HFFc6 (cell line): ENCODE measurements at regions not wholly inside any gene's neighbourhood (a gene's known extent, or its start where the extent isn't known, plus 50 kb on each side); places are given as distances from the start of the nearest gene placed in this dataset.
A peak's percentile ranks its signal among the peaks of the same experiment; 100 is the strongest.

ENCODE experiments used
- DNase-seq: peaks from one replicate; pipeline ENCODE4 v3.0.0-alpha.2; 2018
- H3K27ac Mint-ChIP-seq: 2 replicates; pipeline ENCODE4 v1.8.0; 2020; ENCODE audit warnings: mild to moderate bottlenecking, mixed read lengths
- H3K27me3 Mint-ChIP-seq: 2 replicates; pipeline ENCODE4 v1.8.0; 2021; ENCODE audit warnings: mild to moderate bottlenecking, moderate library complexity, mixed read lengths; ENCODE audit not compliant: insufficient read depth
- H3K36me3 Mint-ChIP-seq: 2 replicates; pipeline ENCODE4 v1.8.0; 2021; ENCODE audit warnings: low read depth, mixed read lengths
- H3K4me1 Mint-ChIP-seq: 2 replicates; pipeline ENCODE4 v1.8.0; 2020; ENCODE audit warnings: low read depth, mixed read lengths
- H3K4me3 Mint-ChIP-seq: 2 replicates; pipeline ENCODE4 v1.8.0; 2020; ENCODE audit warnings: mild to moderate bottlenecking, moderate library complexity, mixed read lengths
- H3K9me3 Mint-ChIP-seq: 2 replicates; pipeline ENCODE4 v1.8.0; 2020; ENCODE audit warnings: mild to moderate bottlenecking, mixed read lengths
- CTCF ChIP-seq: fragments of 200-600 bp; sonication (generic); IDR thresholded peaks from 2 replicates; pipeline ENCODE4 v1.5.0; 2021; ENCODE audit warnings: antibody characterized with exemption, mild to moderate bottlenecking

GRCh38 chr5:119302916-119303897 lies 52.6 kb upstream of the TNFAIP8 start:
- Mint-ChIP-seq H3K9me3 (peaks cover 5% of the 10 kb centered on the region; the same call in 1 of the 2 replicates), H3K4me1 (peaks cover 56% of the 10 kb centered on the region), H3K4me3 (peak overlapping the region; percentile 62), H3K27ac (peak overlapping the region; percentile 96), H3K27me3 (no peaks in the 10 kb centered on the region), H3K36me3 (no peaks in the 10 kb centered on the region; the same call in 1 of the 2 replicates)
- no peak for TF ChIP-seq CTCF
- DNase-seq: peak; percentile 98

- no peak for DNase-seq
- peak overlapping the region; percentile 18; the same call in 1 of the 2 replicates for H3K4me3 Mint-ChIP-seq
- H3K4me1 Mint-ChIP-seq: peaks cover 56% of the 10 kb centered on the region
- H3K9me3 Mint-ChIP-seq: peaks cover 5% of the 10 kb centered on the region; the same call in 1 of the 2 replicates
- no peaks in the 10 kb centered on the region for H3K36me3 Mint-ChIP-seq
- no peaks in the 10 kb centered on the region for H3K27me3 Mint-ChIP-seq
- H3K27ac Mint-ChIP-seq: peak overlapping the region; percentile 96
- no peak for TF ChIP-seq CTCF
These were observed 51.2 kb upstream of the TNFAIP8 start for GRCh38 chr5:119304439-119305211.
